WTC11 (cell line): ENCODE measurements at regions not wholly inside any gene's neighbourhood (a gene's known extent, or its start where the extent isn't known, plus 50 kb on each side); places are given as distances from the start of the nearest gene placed in this dataset.

ENCODE experiments used
- ATAC-seq: fragments of 200-7000 bp; cut with Tn5 transposase; 2 replicates; pipeline ENCODE4 v1.10.0; 2021; ENCODE audit warnings: mild to moderate bottlenecking, moderate library complexity
- CTCF ChIA-PET: fragments of 300-600 bp; sonication (Branson Sonifier 250); formaldehyde crosslinking; loops from one replicate; lab custom pipeline; 2021; ENCODE audit warnings: antibody characterized with exemption; lab: Charles Lee
- POLR2A ChIA-PET: fragments of 350-600 bp; sonication (Branson Sonifier 250); formaldehyde crosslinking; loops from one replicate; lab custom pipeline; 2021; ENCODE audit warnings: antibody characterized with exemption; lab: Charles Lee
- DNase-seq: peaks from one replicate; pipeline ENCODE4 v3.0.0; 2021; ENCODE audit warnings: low spot score
- H3K27ac Mint-ChIP-seq: 2 replicates; pipeline ENCODE4 v1.8.0; 2021; ENCODE audit warnings: mixed read lengths
- H3K27me3 Mint-ChIP-seq: 2 replicates; pipeline ENCODE4 v1.8.0; 2021; ENCODE audit warnings: low read depth, mild to moderate bottlenecking, moderate library complexity, mixed read lengths
- H3K36me3 Mint-ChIP-seq: 2 replicates; pipeline ENCODE4 v1.8.0; 2021; ENCODE audit warnings: mixed read lengths
- H3K4me1 Mint-ChIP-seq: 2 replicates; pipeline ENCODE4 v1.8.0; 2022; ENCODE audit warnings: mixed read lengths
- H3K4me3 Mint-ChIP-seq: 2 replicates; pipeline ENCODE4 v1.8.0; 2021; ENCODE audit warnings: mild to moderate bottlenecking, moderate library complexity, mixed read lengths
- H3K9me3 Mint-ChIP-seq: 2 replicates; pipeline ENCODE4 v1.8.0; 2021; ENCODE audit warnings: mixed read lengths
- ATF1 ChIP-seq: sonication (generic); formaldehyde crosslinking; IDR thresholded peaks from 2 replicates; pipeline ENCODE4 v1.8.1; 2023; ENCODE audit warnings: mild to moderate bottlenecking, moderate library complexity, missing genetic modification reagents
- EMX1 ChIP-seq: fragments of 250-450 bp; sonication (Bioruptor Pico); IDR thresholded peaks from 2 replicates; pipeline ENCODE4 v1.8.0; 2021; ENCODE audit warnings: mild to moderate bottlenecking
- ERG ChIP-seq: fragments of 250-450 bp; sonication (Bioruptor Pico); IDR thresholded peaks from 2 replicates; pipeline ENCODE4 v1.8.0; 2021; ENCODE audit warnings: mild to moderate bottlenecking
- ESRRA ChIP-seq: sonication (generic); formaldehyde crosslinking; IDR thresholded peaks from 2 replicates; pipeline ENCODE4 v1.8.1; 2022; ENCODE audit warnings: mild to moderate bottlenecking, missing genetic modification reagents, borderline replicate concordance
- ETV6 ChIP-seq: sonication (generic); formaldehyde crosslinking; IDR thresholded peaks from 2 replicates; pipeline ENCODE4 v1.8.1; 2022; ENCODE audit warnings: mild to moderate bottlenecking, missing genetic modification reagents
- FOXK1 ChIP-seq: sonication (generic); formaldehyde crosslinking; IDR thresholded peaks from 2 replicates; pipeline ENCODE4 v1.8.0; 2022; ENCODE audit warnings: mild to moderate bottlenecking, moderate library complexity, missing genetic modification reagents
- FOXP1 ChIP-seq: sonication (generic); formaldehyde crosslinking; IDR thresholded peaks from 2 replicates; pipeline ENCODE4 v1.8.0; 2022; ENCODE audit warnings: missing genetic modification reagents, mild to moderate bottlenecking, moderate library complexity, borderline replicate concordance
- HMGA2 ChIP-seq: fragments of 250-450 bp; sonication (Bioruptor Pico); IDR thresholded peaks from 2 replicates; pipeline ENCODE4 v1.4.0; 2021; ENCODE audit warnings: mild to moderate bottlenecking, moderate library complexity
- IRF2 ChIP-seq: sonication (generic); formaldehyde crosslinking; IDR thresholded peaks from 2 replicates; pipeline ENCODE4 v1.8.0; 2022; ENCODE audit warnings: low read depth, missing genetic modification reagents, borderline replicate concordance
- JAZF1 ChIP-seq: fragments of 250-450 bp; sonication (Bioruptor Pico); IDR thresholded peaks from 2 replicates; pipeline ENCODE4 v1.9.0; 2021; ENCODE audit warnings: moderate library complexity, mild to moderate bottlenecking, inconsistent platforms
- JUN ChIP-seq: sonication (generic); formaldehyde crosslinking; IDR thresholded peaks from 2 replicates; pipeline ENCODE4 v1.8.0; 2023; ENCODE audit warnings: mild to moderate bottlenecking, missing genetic modification reagents
- MXD4 ChIP-seq: fragments of 250-450 bp; sonication (Bioruptor Pico); IDR thresholded peaks from 2 replicates; pipeline ENCODE4 v1.8.0; 2021; ENCODE audit warnings: mild to moderate bottlenecking, moderate library complexity, borderline replicate concordance
- NFYB ChIP-seq: sonication (generic); formaldehyde crosslinking; conservative IDR thresholded peaks from 2 replicates; pipeline ENCODE4 v1.8.0; 2022; ENCODE audit warnings: low read depth, missing genetic modification reagents
- PRRX2 ChIP-seq: fragments of 250-450 bp; sonication (Bioruptor Pico); IDR thresholded peaks from 2 replicates; pipeline ENCODE4 v1.8.0; 2021; ENCODE audit warnings: mild to moderate bottlenecking
- RORB ChIP-seq: fragments of 250-450 bp; sonication (Bioruptor Pico); IDR thresholded peaks from 2 replicates; pipeline ENCODE4 v1.9.0; 2021; ENCODE audit warnings: mild to moderate bottlenecking
- SMAD3 ChIP-seq: sonication (generic); formaldehyde crosslinking; IDR thresholded peaks from 2 replicates; pipeline ENCODE4 v1.8.0; 2022; ENCODE audit warnings: missing genetic modification reagents, mild to moderate bottlenecking, borderline replicate concordance
- TEAD1 ChIP-seq: sonication (generic); formaldehyde crosslinking; IDR thresholded peaks from 2 replicates; pipeline ENCODE4 v1.8.0; 2022; ENCODE audit warnings: mild to moderate bottlenecking, missing genetic modification reagents
- TP53 ChIP-seq: sonication (generic); formaldehyde crosslinking; IDR thresholded peaks from 2 replicates; pipeline ENCODE4 v1.8.1; 2023; ENCODE audit warnings: mild to moderate bottlenecking, missing genetic modification reagents
- ZNF121 ChIP-seq: sonication (generic); formaldehyde crosslinking; IDR thresholded peaks from 2 replicates; pipeline ENCODE4 v1.8.0; 2023; ENCODE audit warnings: missing genetic modification reagents
- ZNF138 ChIP-seq: sonication (generic); formaldehyde crosslinking; conservative IDR thresholded peaks from 2 replicates; pipeline ENCODE4 v1.8.1; 2022; ENCODE audit warnings: mild to moderate bottlenecking, moderate library complexity, missing genetic modification reagents
- ZNF219 ChIP-seq: sonication (generic); formaldehyde crosslinking; IDR thresholded peaks from 2 replicates; pipeline ENCODE4 v1.8.0; 2023; ENCODE audit warnings: missing genetic modification reagents, mild to moderate bottlenecking, borderline replicate concordance
- ZNF263 ChIP-seq: sonication (generic); formaldehyde crosslinking; IDR thresholded peaks from 2 replicates; pipeline ENCODE4 v1.8.1; 2022; ENCODE audit warnings: low read depth, mild to moderate bottlenecking, moderate library complexity, missing genetic modification reagents
- ZNF281 ChIP-seq: sonication (generic); formaldehyde crosslinking; IDR thresholded peaks from 2 replicates; pipeline ENCODE4 v1.8.0; 2023; ENCODE audit warnings: mild to moderate bottlenecking, missing genetic modification reagents
- ZNF416 ChIP-seq: fragments of 250-450 bp; sonication (Bioruptor Pico); IDR thresholded peaks from 2 replicates; pipeline ENCODE4 v1.9.0; 2021; ENCODE audit warnings: mild to moderate bottlenecking, inconsistent platforms
- ZNF512 ChIP-seq: sonication (generic); formaldehyde crosslinking; IDR thresholded peaks from 2 replicates; pipeline ENCODE4 v1.8.1; 2022; ENCODE audit warnings: missing genetic modification reagents, borderline replicate concordance
- TF ChIP-seq, protein P1 (sequence below): sonication (generic); formaldehyde crosslinking; IDR thresholded peaks from 2 replicates; pipeline ENCODE4 v1.8.1; 2023; ENCODE audit warnings: mild to moderate bottlenecking, moderate library complexity, missing genetic modification reagents
- TF ChIP-seq, protein P2 (sequence below): sonication (generic); formaldehyde crosslinking; IDR thresholded peaks from 2 replicates; pipeline ENCODE4 v1.8.1; 2023; ENCODE audit warnings: mild to moderate bottlenecking, missing genetic modification reagents
- TF ChIP-seq, protein P3 (sequence below): sonication (generic); formaldehyde crosslinking; IDR thresholded peaks from 2 replicates; pipeline ENCODE4 v1.8.0; 2022; ENCODE audit warnings: mild to moderate bottlenecking, missing genetic modification reagents
- TF ChIP-seq, protein P4 (sequence below): fragments of 200-600 bp; IDR thresholded peaks from 2 replicates; pipeline ENCODE4 v1.8.0; 2022; ENCODE audit warnings: antibody characterized with exemption

- POLR2A ChIA-PET: interaction anchor here (0.6 kb wide), 1 partner anchor 16 kb away, joined by 3 read pairs; no protein-coding TSS in a partner anchor
- CTCF ChIA-PET: no interaction called here
These were observed 99.2 kb upstream of the GRIK3 start for GRCh38 chr1:37133276-37134145.

GRCh38 chr1:37134599-37134998, 100.3 kb upstream of the GRIK3 start:
- CTCF ChIA-PET: no interaction called here
- DNase-seq (no peak), ATAC-seq (no peak)
- Mint-ChIP-seq H3K27ac (no peak overlapping the region), H3K36me3 (no peaks in the 10 kb centered on the region), H3K9me3 (no peaks in the 10 kb centered on the region), H3K27me3 (peaks cover 3% of the 10 kb centered on the region), H3K4me1 (no peaks in the 10 kb centered on the region), H3K4me3 (no peak overlapping the region)
- POLR2A ChIA-PET: no interaction called here
- TF ChIP-seq ZNF281 (CRISPR knock-in tag): no peak
- TF ChIP-seq JAZF1 (CRISPR knock-in tag): no peak
- TF ChIP-seq ERG (CRISPR knock-in tag): no peak
- no peak for TF ChIP-seq NFYB (CRISPR knock-in tag)
- no peak for TF ChIP-seq JUN
- TF ChIP-seq ETV6 (CRISPR knock-in tag): no peak
- TF ChIP-seq FOXK1 (CRISPR knock-in tag): no peak
- TF ChIP-seq, protein P1, sequence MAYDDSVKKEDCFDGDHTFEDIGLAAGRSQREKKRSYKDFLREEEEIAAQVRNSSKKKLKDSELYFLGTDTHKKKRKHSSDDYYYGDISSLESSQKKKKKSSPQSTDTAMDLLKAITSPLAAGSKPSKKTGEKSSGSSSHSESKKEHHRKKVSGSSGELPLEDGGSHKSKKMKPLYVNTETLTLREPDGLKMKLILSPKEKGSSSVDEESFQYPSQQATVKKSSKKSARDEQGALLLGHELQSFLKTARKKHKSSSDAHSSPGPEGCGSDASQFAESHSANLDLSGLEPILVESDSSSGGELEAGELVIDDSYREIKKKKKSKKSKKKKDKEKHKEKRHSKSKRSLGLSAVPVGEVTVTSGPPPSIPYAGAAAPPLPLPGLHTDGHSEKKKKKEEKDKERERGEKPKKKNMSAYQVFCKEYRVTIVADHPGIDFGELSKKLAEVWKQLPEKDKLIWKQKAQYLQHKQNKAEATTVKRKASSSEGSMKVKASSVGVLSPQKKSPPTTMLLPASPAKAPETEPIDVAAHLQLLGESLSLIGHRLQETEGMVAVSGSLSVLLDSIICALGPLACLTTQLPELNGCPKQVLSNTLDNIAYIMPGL (CRISPR knock-in tag): no peak
- no peak for TF ChIP-seq IRF2 (CRISPR knock-in tag)
- TF ChIP-seq, protein P2, sequence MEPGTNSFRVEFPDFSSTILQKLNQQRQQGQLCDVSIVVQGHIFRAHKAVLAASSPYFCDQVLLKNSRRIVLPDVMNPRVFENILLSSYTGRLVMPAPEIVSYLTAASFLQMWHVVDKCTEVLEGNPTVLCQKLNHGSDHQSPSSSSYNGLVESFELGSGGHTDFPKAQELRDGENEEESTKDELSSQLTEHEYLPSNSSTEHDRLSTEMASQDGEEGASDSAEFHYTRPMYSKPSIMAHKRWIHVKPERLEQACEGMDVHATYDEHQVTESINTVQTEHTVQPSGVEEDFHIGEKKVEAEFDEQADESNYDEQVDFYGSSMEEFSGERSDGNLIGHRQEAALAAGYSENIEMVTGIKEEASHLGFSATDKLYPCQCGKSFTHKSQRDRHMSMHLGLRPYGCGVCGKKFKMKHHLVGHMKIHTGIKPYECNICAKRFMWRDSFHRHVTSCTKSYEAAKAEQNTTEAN (CRISPR knock-in tag): no peak
- no peak for TF ChIP-seq ZNF219 (CRISPR knock-in tag)

More at GRCh38 chr1:37133276-37134145, 99.2 kb upstream of the GRIK3 start:
- H3K27me3 Mint-ChIP-seq: peaks cover 3% of the 10 kb centered on the region; the same call in 1 of the 2 replicates
- H3K9me3 Mint-ChIP-seq: no peaks in the 10 kb centered on the region
- H3K4me3 Mint-ChIP-seq: no peak overlapping the region
- no peak for TF ChIP-seq TEAD1 (CRISPR knock-in tag)
- no peak for TF ChIP-seq TP53
- TF ChIP-seq ZNF512 (CRISPR knock-in tag): no peak
- TF ChIP-seq ESRRA (CRISPR knock-in tag): no peak
- TF ChIP-seq, protein P3, sequence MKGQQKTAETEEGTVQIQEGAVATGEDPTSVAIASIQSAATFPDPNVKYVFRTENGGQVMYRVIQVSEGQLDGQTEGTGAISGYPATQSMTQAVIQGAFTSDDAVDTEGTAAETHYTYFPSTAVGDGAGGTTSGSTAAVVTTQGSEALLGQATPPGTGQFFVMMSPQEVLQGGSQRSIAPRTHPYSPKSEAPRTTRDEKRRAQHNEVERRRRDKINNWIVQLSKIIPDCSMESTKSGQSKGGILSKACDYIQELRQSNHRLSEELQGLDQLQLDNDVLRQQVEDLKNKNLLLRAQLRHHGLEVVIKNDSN (CRISPR knock-in tag): no peak
- no peak for TF ChIP-seq SMAD3 (CRISPR knock-in tag)
- no peak for TF ChIP-seq ATF1
- no peak for TF ChIP-seq FOXK1 (CRISPR knock-in tag)
- TF ChIP-seq ZNF219 (CRISPR knock-in tag): no peak
- TF ChIP-seq MXD4: no peak
- no peak for TF ChIP-seq EMX1 (CRISPR knock-in tag)
- no peak for TF ChIP-seq RORB (CRISPR knock-in tag)
- no peak for TF ChIP-seq PRRX2 (CRISPR knock-in tag)
- TF ChIP-seq FOXP1 (CRISPR knock-in tag): no peak
- no peak for TF ChIP-seq ZNF138 (CRISPR knock-in tag)
- TF ChIP-seq ZNF263 (CRISPR knock-in tag): no peak
- TF ChIP-seq, protein P4, sequence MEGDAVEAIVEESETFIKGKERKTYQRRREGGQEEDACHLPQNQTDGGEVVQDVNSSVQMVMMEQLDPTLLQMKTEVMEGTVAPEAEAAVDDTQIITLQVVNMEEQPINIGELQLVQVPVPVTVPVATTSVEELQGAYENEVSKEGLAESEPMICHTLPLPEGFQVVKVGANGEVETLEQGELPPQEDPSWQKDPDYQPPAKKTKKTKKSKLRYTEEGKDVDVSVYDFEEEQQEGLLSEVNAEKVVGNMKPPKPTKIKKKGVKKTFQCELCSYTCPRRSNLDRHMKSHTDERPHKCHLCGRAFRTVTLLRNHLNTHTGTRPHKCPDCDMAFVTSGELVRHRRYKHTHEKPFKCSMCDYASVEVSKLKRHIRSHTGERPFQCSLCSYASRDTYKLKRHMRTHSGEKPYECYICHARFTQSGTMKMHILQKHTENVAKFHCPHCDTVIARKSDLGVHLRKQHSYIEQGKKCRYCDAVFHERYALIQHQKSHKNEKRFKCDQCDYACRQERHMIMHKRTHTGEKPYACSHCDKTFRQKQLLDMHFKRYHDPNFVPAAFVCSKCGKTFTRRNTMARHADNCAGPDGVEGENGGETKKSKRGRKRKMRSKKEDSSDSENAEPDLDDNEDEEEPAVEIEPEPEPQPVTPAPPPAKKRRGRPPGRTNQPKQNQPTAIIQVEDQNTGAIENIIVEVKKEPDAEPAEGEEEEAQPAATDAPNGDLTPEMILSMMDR: no peak
- no peak for TF ChIP-seq HMGA2 (CRISPR knock-in tag)
- TF ChIP-seq ZNF416 (CRISPR knock-in tag): no peak
- TF ChIP-seq ZNF121: no peak
- TF ChIP-seq, all 79 proteins: peak for 0
- no peak for ATAC-seq
- Mint-ChIP-seq H3K27ac (no peak overlapping the region), H3K4me1 (no peaks in the 10 kb centered on the region), H3K36me3 (no peaks in the 10 kb centered on the region)
- DNase-seq: no peak
